ENCODE measurements at regions not wholly inside any gene's neighbourhood (a gene's known extent, or its start where the extent isn't known, plus 50 kb on each side); places are given as distances from the start of the nearest gene placed in this dataset.

DNA sequence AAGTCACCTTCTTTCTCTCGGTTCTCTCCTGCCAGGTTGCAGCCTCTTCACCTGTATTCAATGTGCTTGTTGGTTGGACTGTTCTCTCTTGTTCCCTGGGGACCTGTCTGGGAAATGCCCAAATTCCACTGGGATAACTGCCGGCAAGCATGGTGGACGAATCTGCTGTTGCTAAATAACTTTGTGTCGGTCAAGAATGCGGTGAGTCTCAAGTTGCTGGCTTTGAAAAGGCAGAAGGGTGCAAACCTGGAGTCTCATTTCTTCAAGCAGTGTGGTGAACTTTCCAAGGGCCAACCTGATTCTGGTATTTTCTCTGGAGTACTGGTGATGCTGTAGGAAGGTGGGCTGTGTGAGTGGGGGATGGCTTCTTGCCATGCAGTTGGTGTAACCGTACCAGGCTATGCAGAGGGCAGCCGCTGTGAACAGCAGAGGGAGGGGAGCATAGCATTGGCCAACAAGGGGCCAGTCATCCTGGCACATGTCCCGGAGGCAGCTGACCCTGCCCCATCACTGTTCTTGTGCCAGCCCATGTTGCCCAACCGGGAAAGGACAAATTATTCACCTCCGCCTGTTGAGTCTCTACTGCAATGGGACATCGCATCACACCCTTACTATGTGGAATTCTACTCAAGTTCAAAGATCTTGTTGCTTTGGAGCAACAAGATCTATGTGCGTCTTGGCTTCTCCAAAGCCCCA lies 88.1 kb upstream of the SEC11C start:
- no peak overlapping the region for H3K27ac ChIP-seq (ENCODE audit: low read depth in 1 of 2, low read length in 2 of 2)
- H3K9me3 ChIP-seq (ENCODE audit: control insufficient read depth in 4 of 4, low read length in 3 of 4): no peaks in the 10 kb centered on the region
- DNase-seq (ENCODE audit: low spot score): no peak
- H3K36me3 ChIP-seq (ENCODE audit: control insufficient read depth in 4 of 4, insufficient read depth in 3 of 4, low read depth in 1 of 4, low read length in 3 of 4): no peaks in the 10 kb centered on the region
- no peak overlapping the region for H3K9ac ChIP-seq (ENCODE audit: low read depth in 1 of 2, low read length in 2 of 2)
- no peaks in the 10 kb centered on the region for H3K27me3 ChIP-seq (ENCODE audit: control insufficient read depth in 4 of 4, insufficient read depth in 4 of 4, low read length in 3 of 4)
- H3K4me1 ChIP-seq (ENCODE audit: control insufficient read depth in 4 of 4, insufficient read depth in 4 of 4, low read length in 3 of 4): peaks cover 0 to 10% (median 6%) of the 10 kb centered on the region in 4 donors
- no peak overlapping the region for H3K4me3 ChIP-seq (ENCODE audit: low read depth in 1 of 3, low read length in 3 of 3)
- TF ChIP-seq RXRA (IDR thresholded peaks at IDR 0.05) (peak in 1 of 2 donors; percentile 44), HNF4A (conservative IDR thresholded peaks at IDR 0.05) (no peak), JUND (IDR thresholded peaks at IDR 0.05) (no peak)
- TF ChIP-seq, protein P1, sequence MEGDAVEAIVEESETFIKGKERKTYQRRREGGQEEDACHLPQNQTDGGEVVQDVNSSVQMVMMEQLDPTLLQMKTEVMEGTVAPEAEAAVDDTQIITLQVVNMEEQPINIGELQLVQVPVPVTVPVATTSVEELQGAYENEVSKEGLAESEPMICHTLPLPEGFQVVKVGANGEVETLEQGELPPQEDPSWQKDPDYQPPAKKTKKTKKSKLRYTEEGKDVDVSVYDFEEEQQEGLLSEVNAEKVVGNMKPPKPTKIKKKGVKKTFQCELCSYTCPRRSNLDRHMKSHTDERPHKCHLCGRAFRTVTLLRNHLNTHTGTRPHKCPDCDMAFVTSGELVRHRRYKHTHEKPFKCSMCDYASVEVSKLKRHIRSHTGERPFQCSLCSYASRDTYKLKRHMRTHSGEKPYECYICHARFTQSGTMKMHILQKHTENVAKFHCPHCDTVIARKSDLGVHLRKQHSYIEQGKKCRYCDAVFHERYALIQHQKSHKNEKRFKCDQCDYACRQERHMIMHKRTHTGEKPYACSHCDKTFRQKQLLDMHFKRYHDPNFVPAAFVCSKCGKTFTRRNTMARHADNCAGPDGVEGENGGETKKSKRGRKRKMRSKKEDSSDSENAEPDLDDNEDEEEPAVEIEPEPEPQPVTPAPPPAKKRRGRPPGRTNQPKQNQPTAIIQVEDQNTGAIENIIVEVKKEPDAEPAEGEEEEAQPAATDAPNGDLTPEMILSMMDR (IDR thresholded peaks at IDR 0.05; ENCODE audit: low read depth, low read length, missing input control): no peak
- TF ChIP-seq, protein P2, sequence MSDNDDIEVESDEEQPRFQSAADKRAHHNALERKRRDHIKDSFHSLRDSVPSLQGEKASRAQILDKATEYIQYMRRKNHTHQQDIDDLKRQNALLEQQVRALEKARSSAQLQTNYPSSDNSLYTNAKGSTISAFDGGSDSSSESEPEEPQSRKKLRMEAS (IDR thresholded peaks at IDR 0.05): no peak
- 73% methylated on average over 12 of the region's 12 CpGs for WGBS

DNA sequence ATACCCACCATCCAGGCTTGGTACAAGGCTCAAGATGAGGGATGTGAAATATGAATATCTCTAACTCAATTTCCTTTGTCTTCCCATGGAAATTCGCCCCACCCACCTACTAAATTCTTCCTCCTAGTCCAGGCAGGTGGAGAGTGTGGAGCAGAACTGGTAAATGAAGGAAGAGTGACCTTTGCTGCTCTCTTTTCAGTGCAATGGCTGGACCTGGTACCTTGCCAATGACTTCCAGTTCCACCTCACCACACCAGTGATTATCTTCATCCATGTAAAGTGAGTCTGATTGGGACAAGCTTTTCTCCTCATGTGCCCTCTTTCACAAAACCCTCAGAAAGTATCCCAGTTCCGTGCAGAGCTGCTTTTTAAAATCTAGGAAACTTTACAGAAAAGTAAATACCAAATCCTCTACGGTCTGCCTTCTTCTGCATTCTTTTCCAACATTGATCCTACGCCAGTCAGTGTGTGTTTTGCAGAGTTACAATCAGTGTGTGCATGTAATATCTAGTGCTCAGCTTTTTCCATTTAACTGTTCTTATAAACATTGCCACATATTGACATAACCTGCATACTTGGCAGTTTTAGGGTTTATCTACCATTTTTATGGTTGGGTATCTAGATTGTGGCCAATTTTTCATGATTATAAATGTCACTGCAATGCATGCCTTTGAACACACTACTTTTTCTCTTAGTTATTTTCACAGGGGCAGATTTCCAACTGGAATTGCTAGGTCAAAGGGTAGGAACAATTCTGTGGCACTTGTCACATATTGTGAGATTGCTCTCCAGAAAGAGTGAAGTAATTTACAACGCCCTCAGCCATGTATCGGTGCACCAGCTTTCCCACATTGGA lies 86.5 kb upstream of the SEC11C start:
- H3K4me1 ChIP-seq (ENCODE audit: control insufficient read depth in 4 of 4, insufficient read depth in 4 of 4, low read length in 3 of 4): peaks cover 0 to 10% (median 6%) of the 10 kb centered on the region in 4 donors
- H3K27ac ChIP-seq (ENCODE audit: low read depth in 1 of 2, low read length in 2 of 2): no peak overlapping the region
- H3K9me3 ChIP-seq (ENCODE audit: control insufficient read depth in 4 of 4, low read length in 3 of 4): no peaks in the 10 kb centered on the region
- 37% methylated on average over 6 of the region's 6 CpGs for WGBS
- no peak for DNase-seq (ENCODE audit: low spot score)
- H3K27me3 ChIP-seq (ENCODE audit: control insufficient read depth in 4 of 4, insufficient read depth in 4 of 4, low read length in 3 of 4): no peaks in the 10 kb centered on the region
- H3K9ac ChIP-seq (ENCODE audit: low read depth in 1 of 2, low read length in 2 of 2): no peak overlapping the region
- no peaks in the 10 kb centered on the region for H3K36me3 ChIP-seq (ENCODE audit: control insufficient read depth in 4 of 4, insufficient read depth in 3 of 4, low read depth in 1 of 4, low read length in 3 of 4)
- no peak overlapping the region for H3K4me3 ChIP-seq (ENCODE audit: low read depth in 1 of 3, low read length in 3 of 3)
- TF ChIP-seq EGR1 (IDR thresholded peaks at IDR 0.05; ENCODE audit: low read depth in 2 of 2) (peak in 1 of 2 donors; percentile 33), JUND (IDR thresholded peaks at IDR 0.05) (peak; percentile 33 to 60), TAF1 (conservative IDR thresholded peaks at IDR 0.05) (no peak), ZBTB33 (IDR thresholded peaks at IDR 0.05) (peak; percentile 54), FOXA1 (IDR thresholded peaks at IDR 0.05) (peak; percentile 69), RAD21 (IDR thresholded peaks at IDR 0.05) (peak; percentile 30 to 49), HNF4G (IDR thresholded peaks at IDR 0.05) (no peak), HNF4A (conservative IDR thresholded peaks at IDR 0.05) (peak; percentile 45 to 56), RXRA (IDR thresholded peaks at IDR 0.05) (peak in 1 of 2 donors; percentile 68), SP1 (IDR thresholded peaks at IDR 0.05) (peak; percentile 67), NR2F2 (IDR thresholded peaks at IDR 0.05) (no peak), FOXA2 (IDR thresholded peaks at IDR 0.05) (peak; percentile 91), YY1 (IDR thresholded peaks at IDR 0.05) (peak; percentile 50), GABPA (IDR thresholded peaks at IDR 0.05 in 1 of 2, conservative IDR thresholded peaks at IDR 0.05 in 1 of 2) (no peak)
- TF ChIP-seq, protein P2 (IDR thresholded peaks at IDR 0.05): peak; percentile 45
- TF ChIP-seq, protein P3, sequence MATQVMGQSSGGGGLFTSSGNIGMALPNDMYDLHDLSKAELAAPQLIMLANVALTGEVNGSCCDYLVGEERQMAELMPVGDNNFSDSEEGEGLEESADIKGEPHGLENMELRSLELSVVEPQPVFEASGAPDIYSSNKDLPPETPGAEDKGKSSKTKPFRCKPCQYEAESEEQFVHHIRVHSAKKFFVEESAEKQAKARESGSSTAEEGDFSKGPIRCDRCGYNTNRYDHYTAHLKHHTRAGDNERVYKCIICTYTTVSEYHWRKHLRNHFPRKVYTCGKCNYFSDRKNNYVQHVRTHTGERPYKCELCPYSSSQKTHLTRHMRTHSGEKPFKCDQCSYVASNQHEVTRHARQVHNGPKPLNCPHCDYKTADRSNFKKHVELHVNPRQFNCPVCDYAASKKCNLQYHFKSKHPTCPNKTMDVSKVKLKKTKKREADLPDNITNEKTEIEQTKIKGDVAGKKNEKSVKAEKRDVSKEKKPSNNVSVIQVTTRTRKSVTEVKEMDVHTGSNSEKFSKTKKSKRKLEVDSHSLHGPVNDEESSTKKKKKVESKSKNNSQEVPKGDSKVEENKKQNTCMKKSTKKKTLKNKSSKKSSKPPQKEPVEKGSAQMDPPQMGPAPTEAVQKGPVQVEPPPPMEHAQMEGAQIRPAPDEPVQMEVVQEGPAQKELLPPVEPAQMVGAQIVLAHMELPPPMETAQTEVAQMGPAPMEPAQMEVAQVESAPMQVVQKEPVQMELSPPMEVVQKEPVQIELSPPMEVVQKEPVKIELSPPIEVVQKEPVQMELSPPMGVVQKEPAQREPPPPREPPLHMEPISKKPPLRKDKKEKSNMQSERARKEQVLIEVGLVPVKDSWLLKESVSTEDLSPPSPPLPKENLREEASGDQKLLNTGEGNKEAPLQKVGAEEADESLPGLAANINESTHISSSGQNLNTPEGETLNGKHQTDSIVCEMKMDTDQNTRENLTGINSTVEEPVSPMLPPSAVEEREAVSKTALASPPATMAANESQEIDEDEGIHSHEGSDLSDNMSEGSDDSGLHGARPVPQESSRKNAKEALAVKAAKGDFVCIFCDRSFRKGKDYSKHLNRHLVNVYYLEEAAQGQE (IDR thresholded peaks at IDR 0.05): peak; percentile 10
- TF ChIP-seq, protein P1 (IDR thresholded peaks at IDR 0.05; ENCODE audit: low read depth, low read length, missing input control): no peak
- TF ChIP-seq, protein P4, sequence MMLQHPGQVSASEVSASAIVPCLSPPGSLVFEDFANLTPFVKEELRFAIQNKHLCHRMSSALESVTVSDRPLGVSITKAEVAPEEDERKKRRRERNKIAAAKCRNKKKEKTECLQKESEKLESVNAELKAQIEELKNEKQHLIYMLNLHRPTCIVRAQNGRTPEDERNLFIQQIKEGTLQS (IDR thresholded peaks at IDR 0.05): no peak

Data from liver (tissue), 8 donors.